Natural killer cell treated with Interleukin-12 subunit alpha and Interleukin-12 subunit beta and Interleukin-15 and Interleukin-18, amount 100 ng/mL, for 72 hours (primary cell): ENCODE measurements at regions not wholly inside any gene's neighbourhood (a gene's known extent, or its start where the extent isn't known, plus 50 kb on each side); places are given as distances from the start of the nearest gene placed in this dataset.

Experiments
- ATAC-seq, 2 donors: fragments of 150-1000 bp; cut with Tn5 transposase in 1 of 2; sonication (Bioruptor Pico), chemical (Tn5 transposase) in 1 of 2; 2 replicates each; pipeline ENCODE4 v1.10.0; 2021
- DNase-seq: peaks from one replicate; pipeline ENCODE4 v3.0.0; 2022; ENCODE audit warnings: low spot score
- H3K27ac Mint-ChIP-seq, 2 donors: 1 replicate in 1 of 2; 2 replicates in 1 of 2; pipeline ENCODE4 v1.8.0; 2022; ENCODE audit warnings: mixed read lengths in 2 of 2, mild to moderate bottlenecking in 1 of 2, moderate library complexity in 1 of 2
- H3K27me3 Mint-ChIP-seq, 2 donors: 1 replicate in 1 of 2; 2 replicates in 1 of 2; pipeline ENCODE4 v1.8.0; 2022; ENCODE audit warnings: mixed read lengths in 2 of 2
- H3K36me3 Mint-ChIP-seq: one replicate; pipeline ENCODE4 v1.8.0; 2022; ENCODE audit warnings: mixed read lengths
- H3K4me1 Mint-ChIP-seq, 2 donors: 1 replicate in 1 of 2; 2 replicates in 1 of 2; pipeline ENCODE4 v1.8.0; 2022; ENCODE audit warnings: low read depth in 2 of 2, mixed read lengths in 2 of 2, mild to moderate bottlenecking in 1 of 2
- H3K4me3 Mint-ChIP-seq: one replicate; pipeline ENCODE4 v1.8.0; 2022; ENCODE audit warnings: mixed read lengths
- H3K9me3 Mint-ChIP-seq: 2 replicates; pipeline ENCODE4 v1.8.0; 2022; ENCODE audit warnings: mixed read lengths

DNA sequence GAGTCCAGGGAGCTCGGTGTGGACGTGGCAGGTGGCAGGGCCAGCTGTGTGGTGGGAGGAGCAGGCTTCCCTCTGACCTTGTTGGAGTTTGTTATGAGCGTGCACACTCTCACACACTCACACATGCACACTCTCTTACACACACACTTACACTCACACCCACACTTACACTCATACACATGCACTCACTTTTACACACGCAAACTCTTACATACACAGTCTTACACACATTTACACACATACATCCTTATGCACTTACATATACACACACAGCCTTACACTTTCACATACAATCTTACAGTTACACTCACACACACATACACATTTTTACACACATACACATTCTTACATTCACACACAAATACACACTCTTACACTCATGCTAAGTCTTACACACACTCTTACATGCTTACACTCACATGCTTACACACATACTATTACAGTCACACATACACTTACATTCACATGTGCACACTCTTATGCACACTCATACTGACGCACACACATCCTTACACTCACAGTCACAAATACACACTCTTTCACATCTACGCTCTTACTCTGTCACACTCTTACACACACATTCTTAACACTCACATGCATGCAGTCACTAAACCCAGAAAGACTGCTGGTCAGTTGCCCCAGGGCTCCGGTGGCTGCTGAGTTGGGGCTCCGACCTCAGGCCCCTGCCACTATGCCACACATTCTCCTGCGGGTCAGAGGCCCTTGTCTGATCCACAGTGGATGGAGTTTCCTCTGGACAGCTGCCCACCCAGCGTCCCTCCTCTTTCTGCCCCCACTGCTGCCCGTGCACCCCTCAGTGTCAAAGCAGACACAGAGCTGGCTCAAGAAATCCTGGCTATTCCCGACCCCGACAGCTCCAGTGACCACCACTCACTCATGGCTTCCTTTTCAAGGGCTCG is 95.8 kb downstream of the ADRA2C start:
- H3K9me3 Mint-ChIP-seq: no peaks in the 10 kb centered on the region
- no peaks in the 10 kb centered on the region for H3K36me3 Mint-ChIP-seq
- ATAC-seq (no peak), DNase-seq (no peak)
- H3K27ac Mint-ChIP-seq: no peak overlapping the region
- H3K4me3 Mint-ChIP-seq: no peak overlapping the region
- no peaks in the 10 kb centered on the region for H3K4me1 Mint-ChIP-seq
- peaks cover 8 to 10% of the 10 kb centered on the region in 2 donors for H3K27me3 Mint-ChIP-seq

DNA sequence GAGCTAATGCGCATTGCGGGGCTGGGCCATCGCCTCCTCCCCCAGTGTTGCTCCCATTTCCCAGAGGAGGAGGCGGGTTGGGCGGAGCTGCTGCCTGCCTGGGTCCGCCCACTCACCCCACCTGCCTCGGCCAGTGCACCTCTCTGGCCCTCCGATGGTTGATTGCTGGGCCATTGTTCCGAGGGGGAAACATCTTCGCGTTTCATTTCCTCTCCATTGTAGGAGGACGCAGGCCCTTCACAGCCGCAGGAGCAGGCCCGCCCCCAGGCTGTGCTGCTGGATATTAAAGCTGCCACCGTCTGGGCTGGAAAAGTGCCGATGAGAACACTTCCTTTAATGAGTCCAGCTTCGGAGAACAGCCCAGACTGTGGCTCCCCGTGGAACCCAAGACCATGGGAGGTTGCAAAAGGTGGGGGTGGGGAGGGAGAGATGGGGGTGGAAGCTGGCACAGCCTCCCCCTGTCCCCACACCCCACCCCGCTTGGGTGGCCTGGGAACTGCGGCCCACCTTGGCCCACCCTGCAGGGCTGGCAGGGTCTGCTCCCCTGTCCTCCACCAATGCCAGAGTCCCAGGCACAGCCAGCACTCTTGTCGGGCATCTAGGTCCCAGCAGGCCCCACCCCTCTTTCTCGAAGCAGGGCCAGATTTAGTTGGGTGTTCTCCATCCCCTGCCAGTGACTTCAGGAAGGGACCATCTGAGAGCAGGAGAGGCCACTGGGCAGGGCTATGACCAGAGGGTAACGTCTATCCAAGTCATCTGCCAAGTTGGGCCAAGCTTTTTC is 96.6 kb downstream of the ADRA2C start:
- no peaks in the 10 kb centered on the region for H3K4me1 Mint-ChIP-seq
- no peak overlapping the region for H3K4me3 Mint-ChIP-seq
- peaks cover 9 to 10% of the 10 kb centered on the region in 2 donors for H3K27me3 Mint-ChIP-seq
- no peak for ATAC-seq
- H3K36me3 Mint-ChIP-seq: no peaks in the 10 kb centered on the region
- no peaks in the 10 kb centered on the region for H3K9me3 Mint-ChIP-seq
- DNase-seq: no peak
- no peak overlapping the region for H3K27ac Mint-ChIP-seq

DNA sequence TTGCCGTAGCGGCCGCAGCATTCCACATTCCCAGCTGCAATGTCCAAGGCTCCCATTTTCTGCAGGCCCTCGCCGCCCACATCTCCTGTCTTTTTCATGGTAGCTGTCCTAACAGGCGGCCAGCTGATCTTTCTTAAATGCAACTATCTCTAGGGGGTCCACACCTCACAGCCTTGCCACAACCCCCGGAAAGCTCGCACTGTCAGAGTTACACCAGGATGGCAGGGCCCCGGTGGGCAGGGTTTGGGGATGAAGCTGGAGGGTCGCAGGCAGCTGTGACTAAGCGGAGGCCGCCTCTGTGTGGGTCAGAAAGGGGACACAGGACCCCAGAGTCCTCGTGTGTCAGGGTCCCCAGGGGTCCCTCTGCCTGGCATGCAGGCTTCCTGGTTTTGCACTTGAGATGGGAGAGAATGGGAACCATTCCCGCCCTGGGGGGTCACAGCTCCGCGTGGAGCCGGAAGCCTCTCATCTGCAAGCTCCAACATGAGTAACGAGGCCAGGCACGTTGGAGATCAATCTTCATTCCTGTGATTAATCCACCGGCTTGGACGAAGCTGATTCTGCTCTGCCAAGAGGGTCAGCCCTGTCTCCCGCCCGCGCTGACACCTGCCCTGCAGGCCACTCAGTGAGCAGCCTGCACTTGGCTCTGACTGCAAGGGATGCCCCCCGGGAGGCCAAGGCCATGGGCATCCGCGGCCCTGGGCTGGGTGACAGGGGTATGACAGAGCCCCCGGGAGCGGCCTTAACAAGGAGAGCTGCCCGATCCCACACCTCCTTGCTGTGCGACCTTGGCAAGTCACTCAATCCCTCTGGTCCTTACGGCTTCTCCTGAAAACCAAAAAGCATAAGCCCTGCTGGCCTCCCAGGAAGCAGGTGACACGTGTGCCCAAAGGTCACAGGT is 97.9 kb downstream of the ADRA2C start:
- no peaks in the 10 kb centered on the region for H3K4me1 Mint-ChIP-seq
- H3K9me3 Mint-ChIP-seq: no peaks in the 10 kb centered on the region
- no peak overlapping the region for H3K27ac Mint-ChIP-seq
- H3K27me3 Mint-ChIP-seq: peaks cover 10% of the 10 kb centered on the region in 2 donors
- H3K4me3 Mint-ChIP-seq: no peak overlapping the region
- DNase-seq: no peak
- ATAC-seq: no peak
- H3K36me3 Mint-ChIP-seq: no peaks in the 10 kb centered on the region

DNA sequence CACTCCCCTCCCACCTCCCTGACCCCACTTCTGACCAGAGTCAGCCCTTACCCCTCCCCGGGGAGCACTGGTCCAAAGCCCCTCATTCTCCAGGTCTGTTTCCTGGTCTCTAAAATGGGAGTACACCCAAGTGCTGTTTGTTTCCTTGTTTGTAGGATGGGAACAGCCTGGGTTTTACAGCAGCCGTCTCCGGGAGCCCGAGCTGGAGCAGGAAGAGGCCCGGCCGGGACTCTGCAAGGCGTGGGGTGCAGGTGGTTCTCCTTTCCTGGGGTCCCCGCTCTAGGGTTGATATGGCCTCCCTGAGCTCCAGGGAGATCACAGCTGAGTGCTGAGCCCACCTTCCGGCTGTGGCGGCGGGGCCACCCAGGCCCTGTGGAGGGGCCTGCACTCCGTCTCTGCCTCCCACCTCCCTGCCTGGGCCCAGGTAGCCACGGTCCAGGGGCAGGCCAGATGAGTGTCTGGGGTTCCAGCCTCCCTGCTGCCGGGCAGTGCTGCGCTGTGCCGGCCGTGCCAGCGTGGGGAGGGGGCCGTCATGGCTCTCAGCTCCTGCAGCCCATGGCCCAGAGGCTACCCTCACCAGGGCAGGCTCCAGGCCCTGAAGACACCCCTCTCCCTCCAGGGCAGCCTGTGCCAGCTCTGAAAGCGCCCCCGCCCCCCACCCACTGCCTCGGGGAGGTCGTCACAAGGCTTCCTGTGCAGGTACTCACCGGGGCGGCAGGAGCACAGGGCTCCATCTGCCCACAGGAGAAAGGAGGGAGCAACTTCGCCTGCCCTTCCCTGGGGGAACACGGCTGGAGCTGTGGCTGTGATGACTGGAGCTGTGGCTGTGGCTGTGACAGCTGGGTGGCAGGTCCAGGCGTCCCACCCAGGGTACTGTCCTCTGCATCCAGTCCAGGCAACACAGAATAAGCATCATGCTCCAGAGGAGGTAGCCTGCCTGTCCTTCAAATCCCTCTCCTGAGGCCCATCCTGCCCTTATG is 98.8 kb downstream of the ADRA2C start:
- Mint-ChIP-seq H3K27ac (no peak overlapping the region), H3K36me3 (no peaks in the 10 kb centered on the region), H3K27me3 (peaks cover 10 to 15% of the 10 kb centered on the region in 2 donors), H3K4me3 (no peak overlapping the region), H3K9me3 (no peaks in the 10 kb centered on the region), H3K4me1 (no peaks in the 10 kb centered on the region)
- no peak for ATAC-seq
- DNase-seq: no peak

DNA sequence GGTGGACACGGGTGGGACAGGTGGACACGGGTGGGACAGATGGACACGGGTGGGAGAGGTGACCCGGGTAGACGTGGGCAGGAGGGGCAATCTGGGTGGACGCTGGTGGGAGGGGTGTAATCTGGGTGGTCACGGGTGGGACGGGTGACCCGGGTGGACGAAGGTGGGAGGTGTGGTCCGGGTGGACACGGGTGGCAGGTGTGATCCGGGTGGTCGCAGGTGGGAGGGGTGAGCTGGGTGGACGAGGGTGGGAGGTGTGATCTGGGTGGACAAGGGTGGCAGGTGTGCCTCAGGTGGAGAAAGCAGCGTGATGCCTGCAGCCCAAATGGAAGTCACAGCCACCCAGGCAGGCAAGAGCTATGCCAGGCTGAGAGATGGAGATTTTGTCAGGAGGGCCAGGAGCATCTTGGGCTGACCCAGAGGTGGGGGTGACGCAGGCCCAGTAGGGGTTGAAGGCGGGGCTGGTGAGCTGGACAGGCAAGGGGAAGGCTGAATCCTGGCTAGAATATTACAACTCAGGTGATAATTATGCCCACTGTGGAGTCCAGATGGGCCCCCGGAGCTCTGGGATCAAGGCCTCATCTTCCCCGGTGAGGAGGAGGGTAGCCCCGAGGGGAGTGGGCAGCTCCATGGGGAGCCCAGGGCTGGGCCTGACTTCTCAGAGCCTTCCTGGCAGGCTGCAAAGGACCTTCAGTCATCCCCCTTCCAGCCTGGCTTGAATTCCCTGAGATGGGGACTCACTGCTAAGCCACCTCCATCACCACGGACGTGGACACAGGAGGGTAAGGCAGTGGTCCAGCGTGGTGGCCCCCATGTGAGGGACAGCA is 100.0 kb downstream of the ADRA2C start:
- Mint-ChIP-seq H3K36me3 (peaks cover 6% of the 10 kb centered on the region), H3K4me3 (no peak overlapping the region), H3K9me3 (no peaks in the 10 kb centered on the region), H3K4me1 (peaks cover 6 to 8% of the 10 kb centered on the region in 2 donors), H3K27ac (no peak overlapping the region), H3K27me3 (peaks cover 21 to 23% of the 10 kb centered on the region in 2 donors)
- DNase-seq: peak; percentile 26
- no peak for ATAC-seq

DNA sequence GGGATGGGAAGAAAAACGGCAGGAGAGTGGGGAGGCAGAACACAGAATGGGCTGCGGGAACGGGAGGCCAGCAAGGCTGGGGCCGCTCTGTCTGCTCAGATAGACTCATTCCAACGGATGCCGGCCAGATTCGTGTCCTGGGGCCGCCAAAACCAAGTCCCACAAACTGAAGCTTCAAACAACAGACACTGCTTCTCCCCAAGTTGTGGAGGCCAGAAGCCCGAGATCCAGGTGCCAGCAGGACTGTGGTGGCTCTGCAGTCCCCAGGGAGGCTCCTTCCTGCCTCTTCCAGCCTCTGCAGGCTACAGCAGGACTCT is 100.6 kb downstream of the ADRA2C start:
- Mint-ChIP-seq H3K4me3 (no peak overlapping the region), H3K9me3 (no peaks in the 10 kb centered on the region), H3K27ac (no peak overlapping the region), H3K4me1 (peaks cover 7 to 8% of the 10 kb centered on the region in 2 donors), H3K36me3 (peaks cover 6% of the 10 kb centered on the region), H3K27me3 (peaks cover 22 to 24% of the 10 kb centered on the region in 2 donors)
- ATAC-seq (no peak), DNase-seq (no peak)

DNA sequence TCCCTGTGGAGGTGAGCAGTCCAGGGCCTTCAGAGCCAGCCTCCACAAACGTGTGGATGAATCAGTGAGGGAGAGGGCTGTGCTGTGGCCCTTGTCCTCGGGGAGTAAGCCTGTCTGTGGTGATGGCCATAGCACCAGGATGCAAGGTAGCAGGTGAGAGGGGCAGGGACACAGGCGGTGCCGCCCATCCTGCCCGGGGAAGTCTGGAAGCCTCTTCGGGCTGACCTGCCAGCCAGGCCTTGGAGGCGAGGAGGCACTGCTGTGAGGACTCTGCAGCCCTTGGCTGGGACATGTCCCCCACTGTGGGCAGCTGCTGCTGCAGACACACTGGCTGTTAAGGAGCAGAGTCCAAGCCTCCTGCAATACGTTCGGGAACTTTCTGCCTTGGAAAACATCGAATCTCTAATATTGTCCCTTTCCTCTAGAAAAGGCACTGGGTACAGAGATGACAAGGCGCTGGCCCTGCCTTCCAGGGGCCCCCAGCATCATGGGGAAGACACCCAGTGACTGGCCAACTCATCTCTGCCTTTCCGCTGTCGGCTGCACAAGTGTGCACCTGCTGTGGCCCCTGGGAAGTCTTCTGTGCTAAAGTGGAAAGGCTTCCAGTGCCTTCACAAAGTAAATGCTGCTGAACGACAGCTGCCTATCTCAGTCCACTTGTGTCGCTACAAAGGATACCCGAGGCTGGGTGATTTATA is 101.4 kb downstream of the ADRA2C start:
- H3K4me1 Mint-ChIP-seq: peaks cover 7 to 8% of the 10 kb centered on the region in 2 donors
- no peak overlapping the region for H3K4me3 Mint-ChIP-seq
- peaks cover 24% of the 10 kb centered on the region in 2 donors for H3K27me3 Mint-ChIP-seq
- H3K9me3 Mint-ChIP-seq: no peaks in the 10 kb centered on the region
- H3K27ac Mint-ChIP-seq: no peak overlapping the region
- H3K36me3 Mint-ChIP-seq: peaks cover 6% of the 10 kb centered on the region
- ATAC-seq: no peak
- no peak for DNase-seq

DNA sequence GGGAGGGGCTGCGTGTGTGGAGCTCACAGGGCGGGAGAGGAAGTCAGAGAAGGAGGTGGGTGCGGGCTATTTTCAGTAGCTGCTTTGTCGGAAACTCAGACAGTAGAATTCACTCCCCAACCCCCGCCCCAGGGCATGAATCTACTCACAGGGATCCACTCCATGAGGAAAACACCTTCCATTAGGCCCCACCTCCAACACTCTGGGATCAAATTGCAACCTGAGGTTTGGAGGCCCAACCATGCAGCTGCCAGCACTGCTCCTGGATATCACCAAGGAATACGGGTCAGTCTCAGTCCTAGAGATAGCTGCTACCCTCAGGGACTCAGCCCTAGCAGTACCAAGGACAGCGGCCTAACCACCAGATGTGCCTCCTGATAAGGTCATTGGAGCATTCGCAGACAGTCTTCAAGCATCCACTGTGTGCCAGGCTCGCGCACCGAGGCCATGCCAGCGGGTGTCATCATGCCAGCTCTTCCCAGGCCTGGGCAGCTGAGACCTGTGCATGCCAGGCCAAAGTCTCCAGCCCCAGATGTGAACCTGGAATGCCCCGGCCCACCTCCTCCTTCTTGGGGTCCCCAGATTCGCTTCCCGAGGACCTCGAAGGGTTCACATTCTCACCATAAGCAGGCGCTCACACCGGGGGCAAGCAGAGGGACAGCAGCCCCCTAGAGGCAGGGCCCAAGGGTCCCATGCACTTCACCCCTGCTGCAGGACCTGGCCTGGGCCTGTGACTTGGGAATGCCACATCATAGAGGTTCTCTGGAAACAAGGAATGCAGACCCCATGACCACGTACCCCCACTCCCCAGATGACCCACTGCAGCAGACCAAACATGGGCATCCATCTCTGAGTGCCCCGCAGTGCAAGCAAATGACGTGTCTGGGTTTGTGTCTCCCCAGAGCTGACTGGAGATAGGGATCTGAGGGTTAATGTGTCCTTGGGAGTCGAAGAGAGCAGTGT is 102.3 kb downstream of the ADRA2C start:
- Mint-ChIP-seq H3K36me3 (peaks cover 6% of the 10 kb centered on the region), H3K27me3 (peaks cover 30 to 31% of the 10 kb centered on the region in 2 donors), H3K9me3 (no peaks in the 10 kb centered on the region), H3K27ac (no peak overlapping the region), H3K4me1 (peaks cover 8 to 12% of the 10 kb centered on the region in 2 donors), H3K4me3 (no peak overlapping the region)
- peak; percentile 53 for DNase-seq
- ATAC-seq: no peak

DNA sequence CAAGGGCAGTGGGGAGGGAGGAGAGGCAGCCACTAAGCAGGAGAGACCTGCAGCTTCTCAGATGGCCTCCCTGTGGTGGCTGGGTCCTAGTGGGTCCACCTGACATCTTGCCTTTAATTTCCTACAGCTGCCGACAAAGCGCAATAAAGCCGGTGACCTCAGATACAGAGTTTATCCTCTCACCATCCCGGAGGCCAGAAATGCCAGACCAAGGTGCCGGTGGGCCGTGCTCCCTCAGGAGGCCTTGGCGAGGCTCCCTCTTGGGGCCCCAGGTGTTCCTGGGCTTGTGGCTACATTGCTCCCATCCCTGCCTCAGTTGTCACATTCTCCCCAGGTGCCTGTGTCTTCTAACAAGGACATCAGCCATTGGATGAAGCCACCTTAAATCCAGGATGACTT is 103.0 kb downstream of the ADRA2C start:
- no peak overlapping the region for H3K4me3 Mint-ChIP-seq
- H3K4me1 Mint-ChIP-seq: peaks cover 8 to 12% of the 10 kb centered on the region in 2 donors
- peaks cover 6% of the 10 kb centered on the region for H3K36me3 Mint-ChIP-seq
- DNase-seq: no peak
- H3K27me3 Mint-ChIP-seq: peaks cover 30 to 31% of the 10 kb centered on the region in 2 donors
- no peak for ATAC-seq
- H3K27ac Mint-ChIP-seq: no peak overlapping the region
- H3K9me3 Mint-ChIP-seq: no peaks in the 10 kb centered on the region

DNA sequence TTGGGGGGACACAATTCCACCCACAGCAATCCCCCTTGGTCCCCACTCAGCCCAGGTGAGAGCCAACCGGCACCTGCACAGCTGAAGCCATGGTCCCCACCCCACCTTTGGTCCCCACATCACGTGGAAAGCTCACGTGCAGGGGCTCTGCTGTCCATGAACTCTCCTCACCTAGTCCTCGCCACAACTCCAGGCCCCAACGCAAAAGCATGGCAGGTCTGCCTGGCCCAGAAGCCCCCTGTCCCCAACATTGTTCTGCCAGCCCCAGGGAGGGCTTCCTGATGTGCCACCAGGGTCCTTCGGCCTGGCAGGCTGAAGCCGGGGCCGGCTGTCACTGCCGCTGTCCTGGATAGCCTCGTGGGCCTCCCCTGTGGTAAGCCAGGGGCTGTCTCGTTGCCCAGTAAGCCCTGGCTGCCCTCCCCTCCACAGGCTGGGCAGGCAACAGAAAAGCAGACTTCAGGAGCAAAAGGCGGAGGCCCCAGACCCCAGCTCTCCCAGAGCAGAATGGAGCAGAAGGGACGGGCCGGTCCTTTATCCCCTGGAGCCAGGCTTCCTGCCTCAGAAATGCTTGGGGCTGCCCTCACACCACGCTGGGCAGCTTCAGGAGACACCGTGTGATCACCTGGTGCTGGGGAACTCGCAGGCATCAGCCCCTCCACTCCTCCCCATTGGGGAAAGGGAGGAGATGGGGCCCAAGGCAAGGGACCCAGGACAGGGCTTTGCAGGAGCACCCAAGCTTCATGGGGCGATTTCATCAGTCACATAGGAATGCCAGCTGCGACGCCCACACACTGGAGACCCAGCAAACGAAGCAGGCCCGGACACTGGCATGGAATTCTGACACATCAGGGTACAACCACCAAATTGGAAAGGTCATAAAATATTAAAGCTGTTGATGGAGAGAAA is 103.7 kb downstream of the ADRA2C start:
- Mint-ChIP-seq H3K27ac (no peak overlapping the region), H3K4me3 (no peak overlapping the region), H3K27me3 (peaks cover 34 to 36% of the 10 kb centered on the region in 2 donors), H3K4me1 (peaks cover 8 to 15% of the 10 kb centered on the region in 2 donors), H3K36me3 (peaks cover 6% of the 10 kb centered on the region), H3K9me3 (no peaks in the 10 kb centered on the region)
- DNase-seq (peak; percentile 52), ATAC-seq (no peak)
